GM18505 (cell line): ENCODE measurements at regions not wholly inside any gene's neighbourhood (a gene's known extent, or its start where the extent isn't known, plus 50 kb on each side); places are given as distances from the start of the nearest gene placed in this dataset.

Experiments used
- ATAC-seq: cut with Tn5 transposase; IDR thresholded peaks from one replicate; pipeline ENCODE4 v1.9.1; 2021; ENCODE audit not compliant: unreplicated experiment
- POLR2A ChIP-seq: IDR thresholded peaks from 4 replicates; pipeline ENCODE4 v1.6.1; 2011; ENCODE audit warnings: borderline replicate concordance; ENCODE audit not compliant: insufficient read depth, insufficient read length; ENCODE audit errors: extremely low read depth

GRCh38 chr18:51603551-51603950 is 406.1 kb upstream of the MEX3C start:
- no peak for ATAC-seq
- no peak for TF ChIP-seq POLR2A

- ATAC-seq, result no peak
- TF ChIP-seq POLR2A, result no peak
Measured at GRCh38 chr18:51610481-51610880, 413.0 kb upstream of the MEX3C start.

GRCh38 chr18:51611326-51611725 is 413.8 kb upstream of the MEX3C start:
- no peak for TF ChIP-seq POLR2A
- no peak for ATAC-seq

- no peak for TF ChIP-seq POLR2A
- ATAC-seq, result no peak
Measured at GRCh38 chr18:51614033-51614432, 416.6 kb upstream of the MEX3C start.

GRCh38 chr18:51614967-51615571 is 417.6 kb upstream of the MEX3C start:
- no peak for TF ChIP-seq POLR2A
- no peak for ATAC-seq

DNA sequence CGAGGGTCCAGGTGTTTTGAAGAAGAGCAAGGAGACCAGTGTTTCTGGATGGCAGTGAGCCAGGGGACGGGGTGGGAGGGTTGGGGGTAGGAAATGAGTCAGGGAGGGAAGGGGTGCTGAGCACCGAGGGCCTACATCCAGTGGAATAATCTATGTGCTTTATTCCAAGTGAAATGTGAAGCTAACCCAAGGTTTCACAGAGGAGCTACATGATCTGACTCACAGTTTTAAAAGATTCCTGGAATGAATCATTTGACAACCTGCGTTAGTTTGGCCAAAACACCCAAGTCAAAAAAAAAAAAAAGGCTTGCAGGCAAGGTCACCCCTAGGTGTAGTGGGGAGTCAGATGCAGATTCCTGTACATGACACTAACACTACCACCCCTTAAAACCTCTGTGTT is 419.7 kb upstream of the MEX3C start:
- ATAC-seq, result no peak
- TF ChIP-seq POLR2A, result no peak

- ATAC-seq, result no peak
- TF ChIP-seq POLR2A, result no peak
Measured at GRCh38 chr18:51617572-51618260, 420.2 kb upstream of the MEX3C start.

- no peak for TF ChIP-seq POLR2A
- ATAC-seq, result no peak
Measured at GRCh38 chr18:51619283-51619682, 421.8 kb upstream of the MEX3C start.

- no peak for ATAC-seq
- TF ChIP-seq POLR2A, result no peak
Measured at GRCh38 chr18:51621113-51621863, 423.8 kb upstream of the MEX3C start.

GRCh38 chr18:51621864-51622160 is 424.3 kb upstream of the MEX3C start:
- TF ChIP-seq POLR2A, result no peak
- ATAC-seq, result no peak

DNA sequence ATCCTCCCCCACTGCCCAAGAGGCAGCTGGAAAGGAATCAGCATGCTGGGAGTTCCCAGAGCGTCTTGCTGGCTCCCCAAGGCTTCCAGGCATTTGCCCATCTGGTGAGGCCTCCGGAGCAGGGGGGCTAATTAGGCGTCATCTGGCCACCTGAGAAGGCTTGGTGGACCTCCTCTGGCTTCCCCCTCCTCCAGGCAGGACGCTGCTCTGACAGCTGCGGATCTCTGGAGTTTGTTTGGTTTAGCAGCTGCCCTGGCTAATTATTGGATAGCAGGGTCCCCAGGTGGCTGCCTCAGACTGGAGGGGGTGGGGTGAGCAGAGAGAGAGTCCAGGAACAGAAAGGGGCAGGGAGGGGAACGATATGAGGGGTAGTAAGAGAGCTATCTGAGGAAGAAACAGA is 425.2 kb upstream of the MEX3C start:
- TF ChIP-seq POLR2A, result no peak
- ATAC-seq, result no peak

- TF ChIP-seq POLR2A, result no peak
- no peak for ATAC-seq
Measured at GRCh38 chr18:51623653-51624052, 426.2 kb upstream of the MEX3C start.

- TF ChIP-seq POLR2A, result no peak
- no peak for ATAC-seq
Measured at GRCh38 chr18:51630706-51631105, 433.2 kb upstream of the MEX3C start.

DNA sequence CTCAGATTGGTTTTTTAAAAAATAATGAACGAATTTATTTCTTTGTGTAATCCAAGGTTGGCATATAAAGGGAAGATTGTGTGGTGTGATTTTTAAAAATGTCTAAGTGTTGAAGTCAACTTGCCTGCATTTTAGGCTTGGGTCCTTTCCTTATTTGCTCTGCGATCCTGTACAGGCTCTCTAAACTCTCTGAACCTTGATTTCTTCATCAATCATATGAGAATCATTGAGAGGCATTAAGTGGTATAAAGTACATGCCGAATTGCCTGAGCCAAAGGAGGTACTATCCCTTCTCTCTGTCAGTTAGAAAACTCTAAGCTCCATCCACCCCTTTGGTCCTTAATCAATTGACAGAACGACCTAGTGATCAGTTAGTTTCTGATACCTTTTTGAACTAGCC is 440.4 kb upstream of the MEX3C start:
- no peak for TF ChIP-seq POLR2A
- no peak for ATAC-seq

- no peak for TF ChIP-seq POLR2A
- ATAC-seq, result no peak
Measured at GRCh38 chr18:51639541-51639940, 442.1 kb upstream of the MEX3C start.

GRCh38 chr18:51643483-51643882 is 446.0 kb upstream of the MEX3C start:
- ATAC-seq, result no peak
- no peak for TF ChIP-seq POLR2A
